A673 (cell line): ENCODE measurements at regions not wholly inside any gene's neighbourhood (a gene's known extent, or its start where the extent isn't known, plus 50 kb on each side); places are given as distances from the start of the nearest gene placed in this dataset.

Source experiments
- BruUV-seq: library from RNA; stranded (reverse); fragments of 400-500 nt; replicated peaks from 2 replicates; lab custom pipeline; 2021; lab: Mats Ljungman, UMichigan
- CTCF ChIA-PET: fragments of 300-600 bp; sonication (Branson Sonifier 250); formaldehyde crosslinking; loops from one replicate; lab custom pipeline; 2022; ENCODE audit warnings: antibody characterized with exemption; lab: Charles Lee
- POLR2A ChIA-PET: fragments of 300-600 bp; sonication (Branson Sonifier 250); formaldehyde crosslinking; loops from one replicate; lab custom pipeline; 2022; ENCODE audit warnings: antibody characterized with exemption; ENCODE audit not compliant: low non-redundant PET; lab: Charles Lee
- DNase-seq: peaks from one replicate; pipeline ENCODE4 v3.0.0-alpha.2; 2015; ENCODE audit warnings: low spot score
- H3K27ac ChIP-seq: fragments of 200-600 bp; sonication (generic); 2 replicates; pipeline ENCODE4 v1.5.1; 2016; ENCODE audit warnings: mixed run types, low read depth, mild to moderate bottlenecking, mixed read lengths, antibody characterized with exemption, low read length; ENCODE audit not compliant: poor library complexity, severe bottlenecking
- H3K27me3 ChIP-seq: fragments of 200-600 bp; sonication (generic); replicated peaks from 2 replicates; pipeline ENCODE4 v1.6.1; 2017; ENCODE audit warnings: mixed run types, low read depth, mild to moderate bottlenecking, mixed read lengths, antibody characterized with exemption, low read length; ENCODE audit not compliant: insufficient read depth, poor library complexity
- H3K36me3 ChIP-seq: fragments of 200-600 bp; sonication (generic); 2 replicates; pipeline ENCODE4 v1.6.1; 2016; ENCODE audit warnings: mixed run types, mild to moderate bottlenecking, mixed read lengths, antibody characterized with exemption, low read length; ENCODE audit not compliant: insufficient read depth, poor library complexity, severe bottlenecking
- H3K4me1 ChIP-seq: fragments of 200-600 bp; sonication (generic); 2 replicates; pipeline ENCODE4 v1.6.1; 2017; ENCODE audit warnings: mixed run types, mild to moderate bottlenecking, mixed read lengths, antibody characterized with exemption, low read length; ENCODE audit not compliant: insufficient read depth, poor library complexity, severe bottlenecking
- H3K4me3 ChIP-seq: fragments of 200-600 bp; sonication (generic); 2 replicates; pipeline ENCODE4 v1.5.1; 2016; ENCODE audit warnings: low read depth, mixed run types, mild to moderate bottlenecking, mixed read lengths, low read length; ENCODE audit not compliant: poor library complexity, severe bottlenecking
- H3K9me3 ChIP-seq: fragments of 200-600 bp; sonication (generic); 2 replicates; pipeline ENCODE4 v1.6.1; 2016; ENCODE audit warnings: mixed run types, low read depth, mild to moderate bottlenecking, mixed read lengths, antibody characterized with exemption, low read length; ENCODE audit not compliant: poor library complexity, severe bottlenecking
- CTCF ChIP-seq: fragments of 300-800, 200-600 bp; sonication (generic); conservative IDR thresholded peaks from 2 replicates; pipeline ENCODE4 v1.5.1; 2017; ENCODE audit warnings: low read depth, mild to moderate bottlenecking, antibody characterized with exemption, low read length, moderate library complexity, mixed read lengths
- EZH2 ChIP-seq: fragments of 200-600 bp; sonication (generic); IDR thresholded peaks from 2 replicates; pipeline ENCODE4 v1.6.1; 2017; ENCODE audit warnings: borderline replicate concordance, low read depth, mild to moderate bottlenecking, mixed read lengths, antibody characterized with exemption, low read length; ENCODE audit not compliant: poor library complexity, severe bottlenecking
- intact Hi-C: fragments of 100-400 bp; cut with micrococcal nuclease; formaldehyde crosslinking; loops from one replicate; pipeline ENCODE4 v1.10.0; 2022; ENCODE audit not compliant: unreplicated experiment

GRCh38 chr12:18192119-18192518 lies 69.2 kb upstream of the PIK3C2G start:
- no peak for DNase-seq
- intact Hi-C loops, result no loop called here
- H3K9me3 ChIP-seq, result no peaks in the 10 kb centered on the region
- no peaks in the 10 kb centered on the region for H3K4me1 ChIP-seq
- no peak overlapping the region for H3K4me3 ChIP-seq
- ChIA-PET POLR2A (no interaction called here), CTCF (no interaction called here)
- H3K27ac ChIP-seq, result no peak overlapping the region
- TF ChIP-seq CTCF, result no peak
- no peaks in the 10 kb centered on the region for H3K27me3 ChIP-seq
- no TSS peak for BruUV-seq
- no peaks in the 10 kb centered on the region for H3K36me3 ChIP-seq

- intact Hi-C loops, result no loop called here
- POLR2A ChIA-PET, result no interaction called here
- DNase-seq, result no peak
- H3K36me3 ChIP-seq, result no peaks in the 10 kb centered on the region
- TF ChIP-seq CTCF, result no peak
- no peak for TF ChIP-seq EZH2
- peaks cover 5% of the 10 kb centered on the region for H3K27me3 ChIP-seq
- no peak overlapping the region for H3K27ac ChIP-seq
- H3K9me3 ChIP-seq, result no peaks in the 10 kb centered on the region
- no TSS peak for BruUV-seq
- CTCF ChIA-PET, result no interaction called here
- no peaks in the 10 kb centered on the region for H3K4me1 ChIP-seq
- no peak overlapping the region for H3K4me3 ChIP-seq
These were observed 78.2 kb upstream of the PIK3C2G start for GRCh38 chr12:18183141-18183540.

GRCh38 chr12:18171571-18171970 lies 81.6 kb upstream of the RERGL start:
- H3K9me3 ChIP-seq, result peaks cover 11% of the 10 kb centered on the region
- no peak for TF ChIP-seq EZH2
- no peak for TF ChIP-seq CTCF
- CTCF ChIA-PET, result no interaction called here
- POLR2A ChIA-PET, result no interaction called here
- H3K27me3 ChIP-seq, result no peaks in the 10 kb centered on the region
- no peaks in the 10 kb centered on the region for H3K4me1 ChIP-seq
- no peak for DNase-seq
- BruUV-seq, result no TSS peak
- intact Hi-C loops, result no loop called here
- H3K4me3 ChIP-seq, result no peak overlapping the region
- no peaks in the 10 kb centered on the region for H3K36me3 ChIP-seq
- no peak overlapping the region for H3K27ac ChIP-seq
